Upper lobe of left lung (tissue), 4 donors: ENCODE measurements at regions not wholly inside any gene's neighbourhood (a gene's known extent, or its start where the extent isn't known, plus 50 kb on each side); places are given as distances from the start of the nearest gene placed in this dataset.

Source experiments
- EP300 ChIP-seq, 4 donors: sonication (generic); formaldehyde crosslinking; IDR thresholded peaks; one replicate each; pipeline ENCODE4 v1.5.1; 2017; ENCODE audit warnings: antibody characterized with exemption in 4 of 4, control low read depth in 2 of 4
- POLR2A ChIP-seq, 4 donors: fragments of 450-650 bp; IDR thresholded peaks; one replicate each; pipeline ENCODE4 v1.5.1; 2016 to 2017; ENCODE audit warnings: antibody characterized with exemption in 4 of 4, mild to moderate bottlenecking in 2 of 4
- POLR2AphosphoS5 ChIP-seq, 2 donors: sonication (generic); formaldehyde crosslinking; IDR thresholded peaks; one replicate each; pipeline ENCODE4 v1.5.1; 2017; ENCODE audit warnings: antibody characterized with exemption in 2 of 2
- TF ChIP-seq, protein P1 (sequence below), 6 experiments: fragments of 450-650 bp in 4 of 6; fragments of 200-600 bp in 2 of 6; sonication (generic) in 2 of 6; IDR thresholded peaks; one replicate each; pipeline ENCODE4 v1.5.1; 2016 to 2019; ENCODE audit warnings: antibody characterized with exemption in 6 of 6

DNA sequence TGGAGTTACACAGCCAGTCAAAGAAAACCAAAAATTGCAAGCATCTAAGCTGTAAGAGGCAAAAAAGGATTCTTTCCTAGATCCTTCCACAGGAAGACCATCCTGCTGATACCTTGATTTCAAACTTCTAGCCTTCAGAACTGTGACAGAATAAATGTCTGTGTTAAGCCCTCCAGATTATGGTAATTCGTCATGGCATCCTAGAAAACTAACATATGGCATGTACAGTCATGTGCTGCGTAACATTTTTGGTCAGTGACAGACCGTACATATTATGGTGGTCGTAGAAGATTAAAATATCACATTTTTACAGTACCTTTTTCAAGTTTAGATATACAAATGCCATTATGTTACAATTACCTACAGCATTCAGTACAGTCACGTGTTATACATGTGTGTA, 660.9 kb upstream of the LMO3 start:
- no peak for TF ChIP-seq POLR2A (IDR thresholded peaks at IDR 0.05)
- TF ChIP-seq, protein P1, sequence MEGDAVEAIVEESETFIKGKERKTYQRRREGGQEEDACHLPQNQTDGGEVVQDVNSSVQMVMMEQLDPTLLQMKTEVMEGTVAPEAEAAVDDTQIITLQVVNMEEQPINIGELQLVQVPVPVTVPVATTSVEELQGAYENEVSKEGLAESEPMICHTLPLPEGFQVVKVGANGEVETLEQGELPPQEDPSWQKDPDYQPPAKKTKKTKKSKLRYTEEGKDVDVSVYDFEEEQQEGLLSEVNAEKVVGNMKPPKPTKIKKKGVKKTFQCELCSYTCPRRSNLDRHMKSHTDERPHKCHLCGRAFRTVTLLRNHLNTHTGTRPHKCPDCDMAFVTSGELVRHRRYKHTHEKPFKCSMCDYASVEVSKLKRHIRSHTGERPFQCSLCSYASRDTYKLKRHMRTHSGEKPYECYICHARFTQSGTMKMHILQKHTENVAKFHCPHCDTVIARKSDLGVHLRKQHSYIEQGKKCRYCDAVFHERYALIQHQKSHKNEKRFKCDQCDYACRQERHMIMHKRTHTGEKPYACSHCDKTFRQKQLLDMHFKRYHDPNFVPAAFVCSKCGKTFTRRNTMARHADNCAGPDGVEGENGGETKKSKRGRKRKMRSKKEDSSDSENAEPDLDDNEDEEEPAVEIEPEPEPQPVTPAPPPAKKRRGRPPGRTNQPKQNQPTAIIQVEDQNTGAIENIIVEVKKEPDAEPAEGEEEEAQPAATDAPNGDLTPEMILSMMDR (IDR thresholded peaks at IDR 0.05): no peak
- TF ChIP-seq POLR2AphosphoS5 (IDR thresholded peaks at IDR 0.05): no peak
- TF ChIP-seq EP300 (IDR thresholded peaks at IDR 0.05): no peak
